Adrenal gland (tissue), 9 donors: ENCODE measurements at regions not wholly inside any gene's neighbourhood (a gene's known extent, or its start where the extent isn't known, plus 50 kb on each side); places are given as distances from the start of the nearest gene placed in this dataset.
"Not testable (repeated sequence)": the region's sequence is repeated elsewhere in the genome, so short reads cannot be mapped to it uniquely, and the experiment has no call there.

Experiments
- DNase-seq, 7 donors: peaks; one replicate each; pipeline ENCODE4 v3.0.0-alpha.2; 2019 to 2020
- H3K27ac ChIP-seq, 5 donors: fragments of 200-600 bp; sonication (generic) in 4 of 5; 1 replicate in 3 of 5; 2 replicates in 2 of 5; pipeline versions ENCODE4 v1.5.1 to v1.8.0; 2016 to 2020; ENCODE audit warnings: mild to moderate bottlenecking in 1 of 5
- H3K27me3 ChIP-seq: fragments of 200-600 bp; 2 replicates; pipeline ENCODE4 v1.8.0; 2021
- H3K36me3 ChIP-seq, 2 donors: fragments of 200-600 bp; replicated peaks in 1 of 2; 1 replicate in 1 of 2; 2 replicates in 1 of 2; pipeline versions ENCODE4 v1.5.1 to v1.8.0; 2018 to 2022
- H3K4me1 ChIP-seq, 2 donors: fragments of 200-600 bp; replicated peaks in 1 of 2; 1 replicate in 1 of 2; 2 replicates in 1 of 2; pipeline versions ENCODE4 v1.5.1 to v1.8.0; 2018 to 2021
- H3K4me3 ChIP-seq, 4 donors: fragments of 200-600 bp; sonication (generic) in 3 of 4; one replicate each; pipeline ENCODE4 v1.5.1; 2016 to 2018
- H3K9me3 ChIP-seq, 3 donors: fragments of 200-600 bp; sonication (generic) in 1 of 3; replicated peaks in 1 of 3; 1 replicate in 2 of 3; 2 replicates in 1 of 3; pipeline versions ENCODE4 v1.5.1 to v1.8.0; 2016 to 2021
- CTCF ChIP-seq, 6 experiments: fragments of 450-650 bp in 4 of 6; fragments of 200-600 bp in 2 of 6; sonication (generic) in 1 of 6; IDR thresholded peaks; 1 replicate in 5 of 6; 2 replicates in 1 of 6; pipeline versions ENCODE4 v1.5.1 to v1.8.0; 2016 to 2021; ENCODE audit warnings: antibody characterized with exemption in 6 of 6, mild to moderate bottlenecking in 2 of 6, moderate library complexity in 1 of 6
- POLR2A ChIP-seq, 2 donors: fragments of 450-650 bp; IDR thresholded peaks; one replicate each; pipeline ENCODE4 v1.6.1; 2017; ENCODE audit warnings: antibody characterized with exemption in 2 of 2, mild to moderate bottlenecking in 2 of 2, moderate library complexity in 1 of 2
- WGBS, 4 donors: extraction: QIAGEN DNeasy Blood & Tissue Kit in 2 of 4; methylation state at CpG; one replicate each; pipeline versions ENCODE4 v1.1.5 to v1.1.7; 2013 to 2017; 5-methylcytosine and 5-hydroxymethylcytosine counted together
- intact Hi-C, 2 donors: fragments of 100-400 bp; cut with DNase I; formaldehyde crosslinking; loops; one replicate each; pipeline versions ENCODE4 v1.14.1 to v1.15.0; 2022 to 2023
- donor health status: healthy with polysubstance abuse.
- donor health status: Bipolar disorder and iron deficiency.
- donor health status: DM: yes; HTN: yes; CAD: no.
- donor health status: DM: no; HTN: no; CAD: no.
- donor health status: DM: no; HTN: no; CAD: no.

- Histone ChIP-seq H3K36me3 (no peaks in the 10 kb centered on the region), H3K27ac (no peak overlapping the region), H3K4me3 (no peak overlapping the region), H3K27me3 (no peaks in the 10 kb centered on the region), H3K4me1 (no peaks in the 10 kb centered on the region), H3K9me3 (no peaks in the 10 kb centered on the region)
- no peak for DNase-seq
- intact Hi-C loops: no loop called here
- no peak for TF ChIP-seq POLR2A (IDR thresholded peaks at IDR 0.05)
- TF ChIP-seq CTCF (IDR thresholded peaks at IDR 0.05): no peak
Measured at GRCh38 chr5:91305640-91306039, 77.5 kb downstream of the ARRDC3 start.

- H3K4me3 ChIP-seq, H3K9me3 ChIP-seq, H3K4me1 ChIP-seq, DNase-seq, intact Hi-C loops, H3K36me3 ChIP-seq, H3K27ac ChIP-seq, H3K27me3 ChIP-seq: not testable (repeated sequence)
- 83 to 98% (median 97%) methylated on average over 4 of the region's 4 CpGs for WGBS, 4 donors
Measured at GRCh38 chr5:91304015-91304414, 79.1 kb downstream of the ARRDC3 start.

DNA sequence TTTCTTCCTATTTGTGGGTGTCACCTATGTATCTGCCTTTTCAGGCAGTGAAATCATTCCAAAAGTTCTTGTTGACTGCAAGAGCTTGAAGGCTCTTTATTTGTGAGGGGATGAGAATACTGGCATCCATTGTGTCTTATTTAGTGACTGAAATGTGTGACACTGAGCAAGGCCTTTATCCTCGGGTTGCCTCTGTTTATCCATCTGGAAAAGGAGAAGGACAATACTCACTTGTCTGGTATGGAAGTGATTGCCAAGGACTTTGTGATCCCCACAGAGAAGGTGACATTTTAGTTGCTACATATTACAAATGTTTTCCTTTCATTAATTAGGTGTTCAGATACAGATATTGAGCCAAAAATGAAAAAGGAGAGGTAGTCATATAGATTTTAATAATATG, 80.2 kb downstream of the ARRDC3 start:
- Histone ChIP-seq H3K27ac (no peak overlapping the region), H3K36me3 (no peaks in the 10 kb centered on the region), H3K9me3 (no peaks in the 10 kb centered on the region), H3K4me1 (no peaks in the 10 kb centered on the region), H3K27me3 (no peaks in the 10 kb centered on the region), H3K4me3 (no peak overlapping the region)
- WGBS, 4 donors: 41 to 62% (median 50%) methylated on average over 1 of the region's 1 CpG
- TF ChIP-seq CTCF (IDR thresholded peaks at IDR 0.05) (no peak), POLR2A (IDR thresholded peaks at IDR 0.05) (no peak)
- no peak for DNase-seq
- intact Hi-C loops: no loop called here

DNA sequence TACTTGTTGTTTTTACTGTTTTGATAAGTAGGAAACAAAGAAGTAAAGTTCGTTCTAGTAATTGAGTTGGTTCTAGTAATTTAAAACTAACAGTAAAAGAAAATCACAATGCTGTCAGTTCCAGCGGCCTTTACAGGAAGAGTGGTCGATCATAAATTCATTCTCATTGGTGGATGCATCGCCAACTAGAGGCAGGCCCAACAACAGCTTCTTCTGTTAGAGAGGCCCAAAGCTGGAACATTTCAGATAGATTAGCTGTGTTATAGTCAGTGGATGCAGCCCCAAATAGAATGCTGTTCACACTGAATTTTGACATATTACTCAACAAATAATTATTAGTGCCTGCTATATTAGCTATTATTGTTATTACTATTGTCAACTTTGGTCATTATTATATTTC, 80.8 kb downstream of the ARRDC3 start:
- no peak for DNase-seq
- Histone ChIP-seq H3K27me3 (no peaks in the 10 kb centered on the region), H3K36me3 (no peaks in the 10 kb centered on the region), H3K9me3 (no peaks in the 10 kb centered on the region), H3K27ac (no peak overlapping the region), H3K4me1 (no peaks in the 10 kb centered on the region), H3K4me3 (no peak overlapping the region)
- no peak for TF ChIP-seq POLR2A (IDR thresholded peaks at IDR 0.05)
- no peak for TF ChIP-seq CTCF (IDR thresholded peaks at IDR 0.05)
- intact Hi-C loops: no loop called here
- WGBS, 4 donors: 83 to 96% (median 92%) methylated on average over 4 of the region's 4 CpGs

- no peak for TF ChIP-seq POLR2A (IDR thresholded peaks at IDR 0.05)
- no peak for TF ChIP-seq CTCF (IDR thresholded peaks at IDR 0.05)
- no peaks in the 10 kb centered on the region for H3K27me3 ChIP-seq
- H3K27ac ChIP-seq: no peak overlapping the region
- DNase-seq: no peak
- no peak overlapping the region for H3K4me3 ChIP-seq
- 82 to 91% (median 87%) methylated on average over 5 of the region's 5 CpGs for WGBS, 4 donors
- intact Hi-C loops: no loop called here
- no peaks in the 10 kb centered on the region for H3K4me1 ChIP-seq
- no peaks in the 10 kb centered on the region for H3K9me3 ChIP-seq
- H3K36me3 ChIP-seq: no peaks in the 10 kb centered on the region
Measured at GRCh38 chr5:91301106-91301846, 81.8 kb downstream of the ARRDC3 start.
